ENCODE measurements at regions not wholly inside any gene's neighbourhood (a gene's known extent, or its start where the extent isn't known, plus 50 kb on each side); places are given as distances from the start of the nearest gene placed in this dataset.

GRCh38 chr2:142188562-142188961 is 57.7 kb upstream of the LRP1B start:
- in situ Hi-C loops (cut with MboI; ENCODE audit: low pct_unique_long_range_greater_than_20kb, low sequenced_read_pairs, unreplicated experiment), result no loop called here
- DNase-seq (ENCODE audit: low spot score), result no peak
- no peak for TF ChIP-seq CTCF (IDR thresholded peaks at IDR 0.05; ENCODE audit: extremely low read depth, insufficient read depth, missing control alignments)

DNA sequence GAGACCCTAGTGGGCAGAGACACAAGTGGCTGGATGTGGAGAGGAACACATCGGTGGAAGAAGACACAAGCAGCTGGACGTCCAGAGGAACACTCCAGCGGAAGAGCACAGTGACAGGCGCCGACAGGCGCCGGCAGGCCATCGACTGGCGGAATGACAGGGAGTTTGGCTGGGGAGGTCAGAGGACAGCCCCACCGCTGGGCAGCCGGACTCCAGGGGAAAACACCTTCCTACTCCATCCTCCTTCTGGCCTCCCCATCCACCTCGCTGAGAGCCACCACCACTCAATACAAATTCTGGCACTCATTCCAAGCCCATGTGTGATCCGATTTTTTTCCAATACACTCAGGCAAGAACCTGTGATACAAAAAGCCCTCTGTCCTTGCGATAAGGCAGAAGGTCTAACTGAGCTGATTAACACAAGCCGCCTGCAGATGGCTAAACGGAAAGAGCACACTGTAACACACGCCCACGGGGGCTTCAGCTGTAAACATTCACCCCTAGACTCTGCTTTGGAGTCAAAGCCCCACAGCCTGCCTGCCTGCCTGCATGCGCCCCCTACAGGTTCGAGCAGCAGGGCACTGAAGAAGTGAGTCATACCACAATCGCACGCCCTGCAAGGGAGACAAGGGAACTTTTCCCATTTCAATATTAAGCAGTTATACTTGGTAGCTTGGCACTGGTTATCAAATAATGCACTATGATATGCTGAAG is 50.2 kb upstream of the LRP1B start:
- TF ChIP-seq CTCF (IDR thresholded peaks at IDR 0.05; ENCODE audit: extremely low read depth, insufficient read depth, missing control alignments), result peak; percentile 40
- in situ Hi-C loops (cut with MboI; ENCODE audit: low pct_unique_long_range_greater_than_20kb, low sequenced_read_pairs, unreplicated experiment), result no loop called here
- no peak for DNase-seq (ENCODE audit: low spot score)
